ENCODE measurements at regions not wholly inside any gene's neighbourhood (a gene's known extent, or its start where the extent isn't known, plus 50 kb on each side); places are given as distances from the start of the nearest gene placed in this dataset.

DNA sequence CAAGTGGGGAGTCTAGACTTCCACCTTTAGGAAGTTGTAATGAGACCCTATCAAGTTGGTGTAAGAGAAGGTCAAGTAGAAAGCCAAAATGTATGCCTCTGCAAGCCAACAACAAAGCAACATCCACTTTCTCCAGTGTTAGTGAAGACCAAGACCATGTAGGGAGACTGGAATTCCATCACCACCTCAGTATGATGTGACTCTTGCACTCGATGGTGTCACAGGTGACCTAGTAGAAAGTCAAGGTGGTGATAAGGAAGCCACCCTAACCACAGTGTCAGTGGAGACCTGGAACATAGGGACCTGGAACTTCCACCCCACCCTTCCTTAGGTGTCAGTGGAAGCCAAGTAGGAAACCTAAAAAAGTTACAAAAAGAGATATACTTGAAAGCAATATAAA is 278.1 kb upstream of the KCNMB2 start:
- TF ChIP-seq EZH2 (IDR thresholded peaks at IDR 0.05) (no peak), POLR2AphosphoS5 (IDR thresholded peaks at IDR 0.05; ENCODE audit: borderline replicate concordance, low read depth, low read length) (no peak), FOXP2 (optimal IDR thresholded peaks at IDR 0.05; ENCODE audit: control extremely low read depth, extremely low read length, insufficient read depth) (no peak)

All from SK-N-MC (cell line).